ENCODE measurements at regions not wholly inside any gene's neighbourhood (a gene's known extent, or its start where the extent isn't known, plus 50 kb on each side); places are given as distances from the start of the nearest gene placed in this dataset.

GRCh38 chr16:58931436-58931835 lies 197.3 kb upstream of the GOT2 start (continued):
- TF ChIP-seq REST (IDR thresholded peaks at IDR 0.05; ENCODE audit: unreplicated experiment): no peak
- TF ChIP-seq ZNF331 (CRISPR knock-in tag; IDR thresholded peaks at IDR 0.05; ENCODE audit: low read depth): no peak
- no peak for TF ChIP-seq EZH2phosphoT487 (IDR thresholded peaks at IDR 0.05; ENCODE audit: unreplicated experiment)
- TF ChIP-seq EZH2 (IDR thresholded peaks at IDR 0.05; ENCODE audit: low read depth, unreplicated experiment): no peak
- TF ChIP-seq ZNF114 (CRISPR knock-in tag; IDR thresholded peaks at IDR 0.05): no peak

- H3K79me2 ChIP-seq (replicated peaks; ENCODE audit: insufficient read depth): no peaks in the 10 kb centered on the region
- H3K9me3 Mint-ChIP-seq: peaks cover 3% of the 10 kb centered on the region; the same call in 2 of the 3 replicates
- H3K27ac Mint-ChIP-seq: no peak overlapping the region
- no peak for DNase-seq (ENCODE audit: low spot score)
- H3K36me3 Mint-ChIP-seq (ENCODE audit: low read depth): no peaks in the 10 kb centered on the region
- H3F3A ChIP-seq (replicated peaks; ENCODE audit: low read depth): no peaks in the 10 kb centered on the region
- no peak overlapping the region for H3K4me3 Mint-ChIP-seq
- H2AFZ ChIP-seq: no peak overlapping the region
- no peak overlapping the region for H3K4me3 ChIP-seq
- H3K27me3 Mint-ChIP-seq (ENCODE audit: insufficient read depth, low read depth, poor library complexity): peaks cover 2% of the 10 kb centered on the region
- no peak overlapping the region for H3K27ac ChIP-seq (ENCODE audit: low read depth)
- H3K9me2 ChIP-seq (ENCODE audit: insufficient read depth): peaks cover 8% of the 10 kb centered on the region; the same call in 1 of the 2 replicates
- peaks cover 13% of the 10 kb centered on the region for H3K4me1 Mint-ChIP-seq
- no peak for ATAC-seq
- no peak overlapping the region for H3K4me2 ChIP-seq
- no peaks in the 10 kb centered on the region for H3K27me3 ChIP-seq (ENCODE audit: insufficient read depth)
- H3K4me1 ChIP-seq (ENCODE audit: insufficient read depth): peaks cover 6% of the 10 kb centered on the region; the same call in 1 of the 2 replicates
- no peaks in the 10 kb centered on the region for H3K36me3 ChIP-seq (ENCODE audit: insufficient read depth)
- no peaks in the 10 kb centered on the region for H4K20me1 ChIP-seq (replicated peaks; ENCODE audit: insufficient read depth)
- TF ChIP-seq EZH2 (IDR thresholded peaks at IDR 0.05; ENCODE audit: low read depth, unreplicated experiment) (no peak), NANOG (IDR thresholded peaks at IDR 0.05; ENCODE audit: borderline replicate concordance) (no peak), CTCF (conservative IDR thresholded peaks at IDR 0.05; ENCODE audit: low read depth in 2 of 2) (no peak), ZNF114 (CRISPR knock-in tag; IDR thresholded peaks at IDR 0.05) (no peak), REST (IDR thresholded peaks at IDR 0.05; ENCODE audit: unreplicated experiment) (no peak), STAT1 (IDR thresholded peaks at IDR 0.05; ENCODE audit: unreplicated experiment) (no peak), POLR2AphosphoS5 (IDR thresholded peaks at IDR 0.05; ENCODE audit: low read depth) (no peak), JUNB (IDR thresholded peaks at IDR 0.05; ENCODE audit: unreplicated experiment) (no peak), ZNF331 (CRISPR knock-in tag; IDR thresholded peaks at IDR 0.05; ENCODE audit: low read depth) (no peak), EZH2phosphoT487 (IDR thresholded peaks at IDR 0.05; ENCODE audit: unreplicated experiment) (no peak), ETS1 (IDR thresholded peaks at IDR 0.05) (no peak)
Measured at GRCh38 chr16:58923094-58923493, 189.0 kb upstream of the GOT2 start.
